ENCODE measurements at regions not wholly inside any gene's neighbourhood (a gene's known extent, or its start where the extent isn't known, plus 50 kb on each side); places are given as distances from the start of the nearest gene placed in this dataset.

- TF ChIP-seq, protein P1, sequence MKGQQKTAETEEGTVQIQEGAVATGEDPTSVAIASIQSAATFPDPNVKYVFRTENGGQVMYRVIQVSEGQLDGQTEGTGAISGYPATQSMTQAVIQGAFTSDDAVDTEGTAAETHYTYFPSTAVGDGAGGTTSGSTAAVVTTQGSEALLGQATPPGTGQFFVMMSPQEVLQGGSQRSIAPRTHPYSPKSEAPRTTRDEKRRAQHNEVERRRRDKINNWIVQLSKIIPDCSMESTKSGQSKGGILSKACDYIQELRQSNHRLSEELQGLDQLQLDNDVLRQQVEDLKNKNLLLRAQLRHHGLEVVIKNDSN (CRISPR knock-in tag; IDR thresholded peaks at IDR 0.05): no peak
- TF ChIP-seq, protein P2, sequence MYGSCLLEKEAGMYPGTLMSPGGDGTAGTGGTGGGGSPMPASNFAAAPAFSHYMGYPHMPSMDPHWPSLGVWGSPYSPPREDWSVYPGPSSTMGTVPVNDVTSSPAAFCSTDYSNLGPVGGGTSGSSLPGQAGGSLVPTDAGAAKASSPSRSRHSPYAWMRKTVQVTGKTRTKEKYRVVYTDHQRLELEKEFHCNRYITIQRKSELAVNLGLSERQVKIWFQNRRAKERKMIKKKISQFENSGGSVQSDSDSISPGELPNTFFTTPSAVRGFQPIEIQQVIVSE (CRISPR knock-in tag; IDR thresholded peaks at IDR 0.05; ENCODE audit: borderline replicate concordance): no peak
These were observed 905.0 kb downstream of the RAB28 start (continued) for GRCh38 chr4:12579172-12579571.

- no peak overlapping the region for H3K4me3 Mint-ChIP-seq
These were observed 907.7 kb downstream of the RAB28 start for GRCh38 chr4:12576409-12576808.

DNA sequence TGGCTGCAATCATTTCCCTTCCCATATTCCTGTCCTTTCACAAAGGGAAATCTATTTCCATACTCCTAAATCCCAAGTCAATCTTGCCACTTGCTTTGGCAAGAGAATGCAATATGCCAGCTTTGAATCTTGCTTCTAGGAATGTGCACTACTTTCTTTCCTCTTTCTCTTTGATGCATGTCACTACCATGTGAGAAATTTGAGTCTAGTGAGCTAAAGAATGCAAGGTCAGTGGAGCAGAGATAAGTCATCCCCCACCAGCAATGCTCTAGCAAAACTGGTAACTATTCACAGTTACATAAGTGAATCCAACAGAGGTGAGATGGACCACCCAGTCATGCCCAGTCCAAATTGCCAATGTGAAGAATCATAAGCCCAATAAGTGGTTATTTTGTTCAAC, 910.4 kb downstream of the RAB28 start:
- ChIA-PET POLR2A (no interaction called here), CTCF (no interaction called here)
- Mint-ChIP-seq H3K4me3 (no peak overlapping the region), H3K27me3 (ENCODE audit: low read depth) (no peaks in the 10 kb centered on the region; the same call in 1 of the 2 replicates), H3K4me1 (peaks cover 11% of the 10 kb centered on the region), H3K36me3 (no peaks in the 10 kb centered on the region; the same call in 1 of the 2 replicates), H3K9me3 (peaks cover 26% of the 10 kb centered on the region), H3K27ac (no peak overlapping the region)
- ATAC-seq: no peak
- no peak for TF ChIP-seq SMAD3 (CRISPR knock-in tag; IDR thresholded peaks at IDR 0.05; ENCODE audit: borderline replicate concordance)
- TF ChIP-seq JAZF1 (CRISPR knock-in tag; IDR thresholded peaks at IDR 0.05): no peak
- no peak for TF ChIP-seq ZNF219 (CRISPR knock-in tag; IDR thresholded peaks at IDR 0.05; ENCODE audit: borderline replicate concordance)
- TF ChIP-seq RORB (CRISPR knock-in tag; IDR thresholded peaks at IDR 0.05): no peak
- TF ChIP-seq RELA (CRISPR knock-in tag; IDR thresholded peaks at IDR 0.05; ENCODE audit: borderline replicate concordance): no peak
- TF ChIP-seq SOX15 (CRISPR knock-in tag; IDR thresholded peaks at IDR 0.05): no peak
- no peak for TF ChIP-seq FOXP1 (CRISPR knock-in tag; IDR thresholded peaks at IDR 0.05; ENCODE audit: borderline replicate concordance)
- no peak for TF ChIP-seq EMX1 (CRISPR knock-in tag; IDR thresholded peaks at IDR 0.05)
- no peak for TF ChIP-seq ZNF317 (CRISPR knock-in tag; IDR thresholded peaks at IDR 0.05; ENCODE audit: borderline replicate concordance, low read depth)
- no peak for TF ChIP-seq NR3C1 (CRISPR knock-in tag; conservative IDR thresholded peaks at IDR 0.05; ENCODE audit: low read depth)
- TF ChIP-seq, protein P3, sequence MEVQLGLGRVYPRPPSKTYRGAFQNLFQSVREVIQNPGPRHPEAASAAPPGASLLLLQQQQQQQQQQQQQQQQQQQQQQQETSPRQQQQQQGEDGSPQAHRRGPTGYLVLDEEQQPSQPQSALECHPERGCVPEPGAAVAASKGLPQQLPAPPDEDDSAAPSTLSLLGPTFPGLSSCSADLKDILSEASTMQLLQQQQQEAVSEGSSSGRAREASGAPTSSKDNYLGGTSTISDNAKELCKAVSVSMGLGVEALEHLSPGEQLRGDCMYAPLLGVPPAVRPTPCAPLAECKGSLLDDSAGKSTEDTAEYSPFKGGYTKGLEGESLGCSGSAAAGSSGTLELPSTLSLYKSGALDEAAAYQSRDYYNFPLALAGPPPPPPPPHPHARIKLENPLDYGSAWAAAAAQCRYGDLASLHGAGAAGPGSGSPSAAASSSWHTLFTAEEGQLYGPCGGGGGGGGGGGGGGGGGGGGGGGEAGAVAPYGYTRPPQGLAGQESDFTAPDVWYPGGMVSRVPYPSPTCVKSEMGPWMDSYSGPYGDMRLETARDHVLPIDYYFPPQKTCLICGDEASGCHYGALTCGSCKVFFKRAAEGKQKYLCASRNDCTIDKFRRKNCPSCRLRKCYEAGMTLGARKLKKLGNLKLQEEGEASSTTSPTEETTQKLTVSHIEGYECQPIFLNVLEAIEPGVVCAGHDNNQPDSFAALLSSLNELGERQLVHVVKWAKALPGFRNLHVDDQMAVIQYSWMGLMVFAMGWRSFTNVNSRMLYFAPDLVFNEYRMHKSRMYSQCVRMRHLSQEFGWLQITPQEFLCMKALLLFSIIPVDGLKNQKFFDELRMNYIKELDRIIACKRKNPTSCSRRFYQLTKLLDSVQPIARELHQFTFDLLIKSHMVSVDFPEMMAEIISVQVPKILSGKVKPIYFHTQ (CRISPR knock-in tag; IDR thresholded peaks at IDR 0.05): no peak
- TF ChIP-seq, protein P4, sequence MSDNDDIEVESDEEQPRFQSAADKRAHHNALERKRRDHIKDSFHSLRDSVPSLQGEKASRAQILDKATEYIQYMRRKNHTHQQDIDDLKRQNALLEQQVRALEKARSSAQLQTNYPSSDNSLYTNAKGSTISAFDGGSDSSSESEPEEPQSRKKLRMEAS (CRISPR knock-in tag; IDR thresholded peaks at IDR 0.05): no peak
- TF ChIP-seq ZBTB21 (CRISPR knock-in tag; IDR thresholded peaks at IDR 0.05; ENCODE audit: borderline replicate concordance): no peak
- TF ChIP-seq TCF7 (CRISPR knock-in tag; IDR thresholded peaks at IDR 0.05; ENCODE audit: low read depth): no peak
- no peak for DNase-seq (ENCODE audit: low spot score)

More at GRCh38 chr4:12576409-12576808, 907.7 kb downstream of the RAB28 start:
- ChIA-PET POLR2A (no interaction called here), CTCF (no interaction called here)
- ATAC-seq (no peak), DNase-seq (ENCODE audit: low spot score) (no peak)
- Mint-ChIP-seq H3K27me3 (ENCODE audit: low read depth) (no peaks in the 10 kb centered on the region; the same call in none of the 2 replicates), H3K9me3 (peaks cover 21% of the 10 kb centered on the region), H3K4me1 (peaks cover 22% of the 10 kb centered on the region), H3K36me3 (no peaks in the 10 kb centered on the region), H3K27ac (no peak overlapping the region)
- no peak for TF ChIP-seq NR1H2 (CRISPR knock-in tag; IDR thresholded peaks at IDR 0.05)
- TF ChIP-seq, protein P4 (CRISPR knock-in tag; IDR thresholded peaks at IDR 0.05): no peak
